ENCODE measurements at regions not wholly inside any gene's neighbourhood (a gene's known extent, or its start where the extent isn't known, plus 50 kb on each side); places are given as distances from the start of the nearest gene placed in this dataset.

- no peaks in the 10 kb centered on the region for H3K27me3 ChIP-seq (ENCODE audit: control insufficient read depth, insufficient read depth, low read length)
- POLR2A ChIA-PET, result no interaction called here
- no peak overlapping the region for H3K27ac ChIP-seq (ENCODE audit: low read length)
- CTCF ChIA-PET, result no interaction called here
- H3K36me3 ChIP-seq (ENCODE audit: control insufficient read depth, insufficient read depth, low read length), result no peaks in the 10 kb centered on the region
- no TSS peak for BruUV-seq (replicated peaks)
- no peak for ATAC-seq
- TF ChIP-seq, protein P1, sequence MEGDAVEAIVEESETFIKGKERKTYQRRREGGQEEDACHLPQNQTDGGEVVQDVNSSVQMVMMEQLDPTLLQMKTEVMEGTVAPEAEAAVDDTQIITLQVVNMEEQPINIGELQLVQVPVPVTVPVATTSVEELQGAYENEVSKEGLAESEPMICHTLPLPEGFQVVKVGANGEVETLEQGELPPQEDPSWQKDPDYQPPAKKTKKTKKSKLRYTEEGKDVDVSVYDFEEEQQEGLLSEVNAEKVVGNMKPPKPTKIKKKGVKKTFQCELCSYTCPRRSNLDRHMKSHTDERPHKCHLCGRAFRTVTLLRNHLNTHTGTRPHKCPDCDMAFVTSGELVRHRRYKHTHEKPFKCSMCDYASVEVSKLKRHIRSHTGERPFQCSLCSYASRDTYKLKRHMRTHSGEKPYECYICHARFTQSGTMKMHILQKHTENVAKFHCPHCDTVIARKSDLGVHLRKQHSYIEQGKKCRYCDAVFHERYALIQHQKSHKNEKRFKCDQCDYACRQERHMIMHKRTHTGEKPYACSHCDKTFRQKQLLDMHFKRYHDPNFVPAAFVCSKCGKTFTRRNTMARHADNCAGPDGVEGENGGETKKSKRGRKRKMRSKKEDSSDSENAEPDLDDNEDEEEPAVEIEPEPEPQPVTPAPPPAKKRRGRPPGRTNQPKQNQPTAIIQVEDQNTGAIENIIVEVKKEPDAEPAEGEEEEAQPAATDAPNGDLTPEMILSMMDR (IDR thresholded peaks at IDR 0.05), result peak; percentile 57
- TF ChIP-seq REST (IDR thresholded peaks at IDR 0.05; ENCODE audit: insufficient read depth in 1 of 2, low read depth in 2 of 2, low read length in 1 of 2), result no peak
- in situ Hi-C loops (cut with HindIII; ENCODE audit: low pct_unique_long_range_greater_than_20kb, low sequenced_read_pairs) (no loop called here), intact Hi-C loops (cut with micrococcal nuclease; ENCODE audit: unreplicated experiment) (loop anchor here (5.0 kb wide), 1 partner anchor 98 kb away; no protein-coding TSS in a partner anchor)
- H3K4me3 ChIP-seq (ENCODE audit: low read depth in 2 of 2, low read length in 2 of 2), result no peak overlapping the region
- no peak for DNase-seq (ENCODE audit: low read depth, low spot score)
- H3K9me3 ChIP-seq (ENCODE audit: control insufficient read depth, insufficient read depth, low read depth, low read length), result no peaks in the 10 kb centered on the region; the same call in 1 of the 2 replicates
- H3K4me1 ChIP-seq (ENCODE audit: control insufficient read depth, insufficient read depth, low read length), result no peaks in the 10 kb centered on the region
These were observed 66.3 kb upstream of the IL6 start for GRCh38 chr7:22660732-22661131.

GRCh38 chr7:22660293-22660692 is 66.7 kb upstream of the IL6 start:
- ATAC-seq (no peak), DNase-seq (ENCODE audit: low read depth, low spot score) (no peak)
- in situ Hi-C loops (cut with HindIII; ENCODE audit: low pct_unique_long_range_greater_than_20kb, low sequenced_read_pairs) (no loop called here), intact Hi-C loops (cut with micrococcal nuclease; ENCODE audit: unreplicated experiment) (loop anchor here (5.0 kb wide), 1 partner anchor 98 kb away; no protein-coding TSS in a partner anchor)
- Histone ChIP-seq H3K36me3 (ENCODE audit: control insufficient read depth, insufficient read depth, low read length) (no peaks in the 10 kb centered on the region), H3K27ac (ENCODE audit: low read length) (no peak overlapping the region), H3K9me3 (ENCODE audit: control insufficient read depth, insufficient read depth, low read depth, low read length) (no peaks in the 10 kb centered on the region; the same call in 1 of the 2 replicates), H3K4me1 (ENCODE audit: control insufficient read depth, insufficient read depth, low read length) (no peaks in the 10 kb centered on the region), H3K27me3 (ENCODE audit: control insufficient read depth, insufficient read depth, low read length) (no peaks in the 10 kb centered on the region), H3K4me3 (ENCODE audit: low read depth in 2 of 2, low read length in 2 of 2) (no peak overlapping the region)
- TF ChIP-seq POLR2AphosphoS5 (IDR thresholded peaks at IDR 0.05; ENCODE audit: low read depth, low read length) (no peak), REST (IDR thresholded peaks at IDR 0.05; ENCODE audit: insufficient read depth in 1 of 2, low read depth in 2 of 2, low read length in 1 of 2) (no peak), SIN3A (IDR thresholded peaks at IDR 0.05; ENCODE audit: borderline replicate concordance, insufficient read depth, low read depth, low read length) (no peak), TCF7L2 (IDR thresholded peaks at IDR 0.05; ENCODE audit: low read depth, low read length) (no peak)
- TF ChIP-seq, protein P1 (IDR thresholded peaks at IDR 0.05), result no peak
- ChIA-PET CTCF (no interaction called here), POLR2A (no interaction called here)
- BruUV-seq (replicated peaks), result no TSS peak
